Esophagus squamous epithelium (tissue), 4 donors: ENCODE measurements at regions not wholly inside any gene's neighbourhood (a gene's known extent, or its start where the extent isn't known, plus 50 kb on each side); places are given as distances from the start of the nearest gene placed in this dataset.

ENCODE experiments used
- POLR2A ChIP-seq, 4 donors: fragments of 450-650 bp; IDR thresholded peaks; one replicate each; pipeline ENCODE4 v1.6.1; 2017; ENCODE audit warnings: antibody characterized with exemption in 4 of 4, mild to moderate bottlenecking in 4 of 4, moderate library complexity in 3 of 4
- TF ChIP-seq, protein P1 (sequence below), 6 experiments: fragments of 450-650 bp in 4 of 6; fragments of 200-600 bp in 2 of 6; sonication (generic) in 2 of 6; IDR thresholded peaks; one replicate each; pipeline ENCODE4 v1.5.1; 2016 to 2019; ENCODE audit warnings: antibody characterized with exemption in 6 of 6, mild to moderate bottlenecking in 4 of 6, moderate library complexity in 4 of 6

DNA sequence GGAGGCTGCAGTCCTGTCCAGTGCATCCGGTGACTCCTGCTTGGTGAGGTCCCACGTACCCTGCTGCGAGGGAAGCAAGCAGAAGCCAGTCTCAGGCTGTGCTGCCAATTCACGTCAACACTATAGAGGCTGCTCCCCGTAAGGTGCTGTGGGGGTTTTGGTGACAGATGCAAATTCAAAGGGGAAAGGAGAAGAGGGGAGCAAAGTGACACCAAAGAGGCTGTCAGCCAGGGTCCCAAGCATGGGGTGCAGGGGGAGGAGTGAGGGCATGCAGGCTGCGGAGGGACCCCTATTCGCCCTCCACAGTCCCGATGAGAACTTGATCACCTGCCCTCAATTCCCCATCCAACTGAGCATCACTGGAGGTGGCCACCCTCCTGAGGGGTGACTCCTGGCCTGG is 179.4 kb upstream of the HS6ST1 start:
- TF ChIP-seq, protein P1, sequence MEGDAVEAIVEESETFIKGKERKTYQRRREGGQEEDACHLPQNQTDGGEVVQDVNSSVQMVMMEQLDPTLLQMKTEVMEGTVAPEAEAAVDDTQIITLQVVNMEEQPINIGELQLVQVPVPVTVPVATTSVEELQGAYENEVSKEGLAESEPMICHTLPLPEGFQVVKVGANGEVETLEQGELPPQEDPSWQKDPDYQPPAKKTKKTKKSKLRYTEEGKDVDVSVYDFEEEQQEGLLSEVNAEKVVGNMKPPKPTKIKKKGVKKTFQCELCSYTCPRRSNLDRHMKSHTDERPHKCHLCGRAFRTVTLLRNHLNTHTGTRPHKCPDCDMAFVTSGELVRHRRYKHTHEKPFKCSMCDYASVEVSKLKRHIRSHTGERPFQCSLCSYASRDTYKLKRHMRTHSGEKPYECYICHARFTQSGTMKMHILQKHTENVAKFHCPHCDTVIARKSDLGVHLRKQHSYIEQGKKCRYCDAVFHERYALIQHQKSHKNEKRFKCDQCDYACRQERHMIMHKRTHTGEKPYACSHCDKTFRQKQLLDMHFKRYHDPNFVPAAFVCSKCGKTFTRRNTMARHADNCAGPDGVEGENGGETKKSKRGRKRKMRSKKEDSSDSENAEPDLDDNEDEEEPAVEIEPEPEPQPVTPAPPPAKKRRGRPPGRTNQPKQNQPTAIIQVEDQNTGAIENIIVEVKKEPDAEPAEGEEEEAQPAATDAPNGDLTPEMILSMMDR (IDR thresholded peaks at IDR 0.05): no peak
- TF ChIP-seq POLR2A (IDR thresholded peaks at IDR 0.05): no peak
